HCT116 (cell line): ENCODE measurements at regions not wholly inside any gene's neighbourhood (a gene's known extent, or its start where the extent isn't known, plus 50 kb on each side); places are given as distances from the start of the nearest gene placed in this dataset.

Experiments used
- ATAC-seq: fragments of 200-7000 bp; cut with Tn5 transposase; 2 replicates; pipeline ENCODE4 v1.9.1; 2020; ENCODE audit warnings: mild to moderate bottlenecking, moderate library complexity
- BruUV-seq: library from RNA; stranded (reverse); fragments of 400-500 nt; replicated peaks from 2 replicates; lab custom pipeline; 2021; lab: Mats Ljungman, UMichigan
- CTCF ChIA-PET: fragments of 300-600 bp; sonication (Branson Sonifier 250); formaldehyde crosslinking; loops from one replicate; lab custom pipeline; 2021; ENCODE audit warnings: antibody characterized with exemption; lab: Charles Lee
- POLR2A ChIA-PET: fragments of 300-600, 350-600 bp; sonication (Branson Sonifier 250); formaldehyde crosslinking; loops from one replicate; lab custom pipeline; 2021; ENCODE audit warnings: antibody characterized with exemption; lab: Charles Lee
- RAD21 ChIA-PET, 2 experiments: fragments of 300-600 bp; sonication (Branson Sonifier 250); formaldehyde crosslinking; loops; one replicate each; lab custom pipeline; 2023; ENCODE audit warnings: low total read pairs in 2 of 2; ENCODE audit not compliant: uncharacterized antibody in 2 of 2, unreplicated experiment in 2 of 2, low non-redundant PET in 1 of 2; lab: Charles Lee
- DNase-seq: peaks from one replicate; pipeline ENCODE4 v3.0.0-alpha.2; 2010; ENCODE audit warnings: low read depth, low spot score
- H2AFZ ChIP-seq: fragments of 200-600 bp; shearing (Covaris generic), sonication (generic); 2 replicates; pipeline ENCODE4 v1.6.1; 2017; ENCODE audit warnings: low read depth, mixed run types, mixed read lengths, antibody characterized with exemption, low read length; ENCODE audit not compliant: poor library complexity, severe bottlenecking
- H3K27ac ChIP-seq: 2 replicates; pipeline ENCODE4 v1.5.1; 2012; ENCODE audit warnings: low read depth, low read length
- H3K27me3 ChIP-seq: fragments of 200-600 bp; sonication (generic); 2 replicates; pipeline ENCODE4 v1.6.1; 2016; ENCODE audit warnings: mixed run types, low read length, mixed read lengths; ENCODE audit not compliant: insufficient read depth
- H3K36me3 ChIP-seq, 2 experiments: fragments of 200-500 bp in 1 of 2; fragments of 200-600 bp in 1 of 2; sonication (Bioruptor generic) in 1 of 2; sonication (generic) in 1 of 2; 2 replicates each; pipeline versions ENCODE4 v1.5.1 to v1.6.1; 2014 to 2016; ENCODE audit warnings: low read length in 2 of 2, inconsistent platforms in 1 of 2, mixed read lengths in 1 of 2, mixed run types in 1 of 2; ENCODE audit not compliant: insufficient read depth in 2 of 2, control insufficient read depth in 1 of 2
- H3K4me1 ChIP-seq, 2 experiments: fragments of 200-600 bp in 1 of 2; sonication (generic) in 1 of 2; 2 replicates each; pipeline versions ENCODE4 v1.5.1 to v1.6.1; 2012 to 2017; ENCODE audit warnings: low read length in 2 of 2, inconsistent platforms in 1 of 2, mild to moderate bottlenecking in 1 of 2, mixed read lengths in 1 of 2, mixed run types in 1 of 2, moderate library complexity in 1 of 2; ENCODE audit not compliant: insufficient read depth in 2 of 2, control insufficient read depth in 1 of 2
- H3K4me2 ChIP-seq: fragments of 200-600 bp; sonication (generic); 2 replicates; pipeline ENCODE4 v1.6.1; 2017; ENCODE audit warnings: mixed run types, low read length, mixed read lengths
- H3K4me3 ChIP-seq, 2 experiments: fragments of 200-600 bp in 1 of 2; sonication (generic) in 1 of 2; replicated peaks in 1 of 2; 2 replicates each; pipeline ENCODE4 v1.5.1; 2011 to 2016; ENCODE audit warnings: low read length in 2 of 2, control low read depth in 1 of 2, low read depth in 1 of 2, mild to moderate bottlenecking in 1 of 2, mixed read lengths in 1 of 2, mixed run types in 1 of 2
- H3K79me2 ChIP-seq: fragments of 200-600 bp; sonication (generic); 2 replicates; pipeline ENCODE4 v1.6.1; 2017; ENCODE audit warnings: mild to moderate bottlenecking, mixed run types, low read length, moderate library complexity, mixed read lengths; ENCODE audit not compliant: insufficient read depth
- H3K9ac ChIP-seq: fragments of 200-600 bp; sonication (generic); 2 replicates; pipeline ENCODE4 v1.6.1; 2016; ENCODE audit warnings: low read length, mixed read lengths
- H3K9me2 ChIP-seq: fragments of 200-600 bp; sonication (generic), shearing (Covaris generic); 2 replicates; pipeline ENCODE4 v1.6.1; 2017; ENCODE audit warnings: mixed run types, mild to moderate bottlenecking, moderate library complexity; ENCODE audit not compliant: insufficient read depth
- H3K9me3 ChIP-seq, 2 experiments: fragments of 200-500 bp in 1 of 2; fragments of 200-600 bp in 1 of 2; sonication (Bioruptor generic) in 1 of 2; sonication (generic) in 1 of 2; 2 replicates each; pipeline ENCODE4 v1.6.1; 2014 to 2017; ENCODE audit warnings: low read length in 2 of 2, mixed read lengths in 2 of 2, inconsistent platforms in 1 of 2, low read depth in 1 of 2, mild to moderate bottlenecking in 1 of 2, mixed run types in 1 of 2, moderate library complexity in 1 of 2; ENCODE audit not compliant: control insufficient read depth in 1 of 2, insufficient read depth in 1 of 2
- H4K20me1 ChIP-seq: fragments of 200-600 bp; sonication (generic), shearing (Covaris generic); 2 replicates; pipeline ENCODE4 v1.6.1; 2017; ENCODE audit warnings: mixed run types, mild to moderate bottlenecking, moderate library complexity; ENCODE audit not compliant: insufficient read depth
- EZH2 ChIP-seq: fragments of 200-600 bp; sonication (generic); IDR thresholded peaks from 2 replicates; pipeline ENCODE4 v1.6.1; 2017; ENCODE audit warnings: antibody characterized with exemption, mixed run types
- POLR2AphosphoS5 ChIP-seq: IDR thresholded peaks from 2 replicates; pipeline ENCODE4 v1.6.1; 2011; ENCODE audit warnings: mild to moderate bottlenecking, low read depth, low read length, moderate library complexity
- TCF7L2 ChIP-seq: IDR thresholded peaks from 2 replicates; pipeline ENCODE4 v1.7.0; 2011; ENCODE audit warnings: borderline replicate concordance, inconsistent platforms; ENCODE audit not compliant: insufficient read depth, insufficient read length; ENCODE audit errors: extremely low read depth
- intact Hi-C: fragments of 100-400 bp; cut with micrococcal nuclease; formaldehyde crosslinking; loops from 2 replicates; pipeline ENCODE4 v1.10.0; 2022
- TF ChIP-seq, protein P1 (sequence below): IDR thresholded peaks from 2 replicates; pipeline ENCODE4 v1.6.1; 2011; ENCODE audit warnings: mild to moderate bottlenecking, low read length, moderate library complexity; ENCODE audit not compliant: insufficient replicate concordance; ENCODE audit errors: extremely low read depth

- TF ChIP-seq, protein P1, sequence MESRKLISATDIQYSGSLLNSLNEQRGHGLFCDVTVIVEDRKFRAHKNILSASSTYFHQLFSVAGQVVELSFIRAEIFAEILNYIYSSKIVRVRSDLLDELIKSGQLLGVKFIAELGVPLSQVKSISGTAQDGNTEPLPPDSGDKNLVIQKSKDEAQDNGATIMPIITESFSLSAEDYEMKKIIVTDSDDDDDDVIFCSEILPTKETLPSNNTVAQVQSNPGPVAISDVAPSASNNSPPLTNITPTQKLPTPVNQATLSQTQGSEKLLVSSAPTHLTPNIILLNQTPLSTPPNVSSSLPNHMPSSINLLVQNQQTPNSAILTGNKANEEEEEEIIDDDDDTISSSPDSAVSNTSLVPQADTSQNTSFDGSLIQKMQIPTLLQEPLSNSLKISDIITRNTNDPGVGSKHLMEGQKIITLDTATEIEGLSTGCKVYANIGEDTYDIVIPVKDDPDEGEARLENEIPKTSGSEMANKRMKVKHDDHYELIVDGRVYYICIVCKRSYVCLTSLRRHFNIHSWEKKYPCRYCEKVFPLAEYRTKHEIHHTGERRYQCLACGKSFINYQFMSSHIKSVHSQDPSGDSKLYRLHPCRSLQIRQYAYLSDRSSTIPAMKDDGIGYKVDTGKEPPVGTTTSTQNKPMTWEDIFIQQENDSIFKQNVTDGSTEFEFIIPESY, result no peak
- TF ChIP-seq POLR2AphosphoS5 (no peak), EZH2 (no peak), TCF7L2 (no peak)
- TF ChIP-seq, all 23 proteins: peak for 0
- no peaks in the 10 kb centered on the region for H3K4me1 ChIP-seq
- H3K9me3 ChIP-seq, result no peaks in the 10 kb centered on the region
- no peak overlapping the region for H3K9ac ChIP-seq
- CTCF ChIA-PET, result interaction anchor here (1.3 kb wide), 1 partner anchor 9 kb away, joined by 3 read pairs; no protein-coding TSS in a partner anchor
- BruUV-seq, result no TSS peak
- H3K79me2 ChIP-seq, result no peaks in the 10 kb centered on the region
- H2AFZ ChIP-seq, result no peak overlapping the region
- no peak for DNase-seq
- intact Hi-C loops, result no loop called here
- H4K20me1 ChIP-seq, result no peaks in the 10 kb centered on the region
- no peaks in the 10 kb centered on the region for H3K36me3 ChIP-seq
- H3K9me2 ChIP-seq, result no peaks in the 10 kb centered on the region
- peaks cover 6% of the 10 kb centered on the region; the same call in 1 of the 2 replicates for H3K27me3 ChIP-seq
- no peak overlapping the region for H3K4me3 ChIP-seq
- H3K27ac ChIP-seq, result no peak overlapping the region
- no peak overlapping the region for H3K4me2 ChIP-seq
- ATAC-seq, result no peak
- RAD21 ChIA-PET, result no interaction called here
- POLR2A ChIA-PET, result no interaction called here
Measured at GRCh38 chr3:13208706-13209633, 135.7 kb upstream of the IQSEC1 start.
